Neural cell (in vitro differentiated cells): ENCODE measurements at regions not wholly inside any gene's neighbourhood (a gene's known extent, or its start where the extent isn't known, plus 50 kb on each side); places are given as distances from the start of the nearest gene placed in this dataset.

Experiments used
- H2AFZ ChIP-seq: fragments of 200-600, 300-800 bp; sonication (generic), shearing (Covaris generic); 2 replicates; pipeline ENCODE4 v1.6.0; 2014; ENCODE audit warnings: low read depth, mild to moderate bottlenecking, antibody characterized with exemption, low read length, moderate library complexity
- H3F3A ChIP-seq: fragments of 200-600 bp; shearing (Covaris generic); 2 replicates; pipeline ENCODE4 v1.6.1; 2016; ENCODE audit warnings: mild to moderate bottlenecking, moderate library complexity, mixed read lengths, antibody characterized with exemption, low read length; ENCODE audit not compliant: insufficient read depth, poor library complexity, severe bottlenecking
- H3K27ac ChIP-seq: fragments of 200-600, 300-800 bp; sonication (generic), shearing (Covaris generic); 2 replicates; pipeline ENCODE4 v1.5.1; 2014; ENCODE audit warnings: mild to moderate bottlenecking, low read length, moderate library complexity
- H3K27me3 ChIP-seq: fragments of 300-800, 200-600 bp; sonication (generic), shearing (Covaris generic); 2 replicates; pipeline ENCODE4 v1.6.0; 2014; ENCODE audit warnings: mild to moderate bottlenecking, low read depth, low read length, moderate library complexity; ENCODE audit not compliant: insufficient read depth
- H3K36me3 ChIP-seq: fragments of 300-800, 200-600 bp; sonication (generic), shearing (Covaris generic); 2 replicates; pipeline ENCODE4 v1.5.1; 2014; ENCODE audit warnings: mild to moderate bottlenecking, antibody characterized with exemption, low read length, moderate library complexity; ENCODE audit not compliant: insufficient read depth
- H3K4me2 ChIP-seq: fragments of 300-800, 200-600 bp; sonication (generic), shearing (Covaris generic); 2 replicates; pipeline ENCODE4 v1.6.0; 2014; ENCODE audit warnings: mild to moderate bottlenecking, low read length
- H3K4me3 ChIP-seq: fragments of 300-800, 200-600 bp; sonication (generic), shearing (Covaris generic); 2 replicates; pipeline ENCODE4 v1.5.1; 2014; ENCODE audit warnings: mild to moderate bottlenecking, low read length, moderate library complexity
- H3K79me2 ChIP-seq: fragments of 200-600 bp; shearing (Covaris generic); replicated peaks from 2 replicates; pipeline ENCODE4 v1.6.0; 2014; ENCODE audit warnings: mild to moderate bottlenecking, low read length, moderate library complexity; ENCODE audit not compliant: insufficient read depth
- H3K9ac ChIP-seq: fragments of 300-800, 200-600 bp; sonication (generic), shearing (Covaris generic); 2 replicates; pipeline ENCODE4 v1.6.1; 2016; ENCODE audit warnings: mild to moderate bottlenecking, low read length, mixed read lengths
- H3K9me2 ChIP-seq: fragments of 200-600 bp; shearing (Covaris generic); 2 replicates; pipeline ENCODE4 v1.6.1; 2016; ENCODE audit warnings: mild to moderate bottlenecking, low read length, mixed read lengths; ENCODE audit not compliant: insufficient read depth
- H3K9me3 ChIP-seq: fragments of 200-600, 300-800 bp; sonication (generic), shearing (Covaris generic); 2 replicates; pipeline ENCODE4 v1.6.1; 2016; ENCODE audit warnings: mild to moderate bottlenecking, mixed run types, low read length, moderate library complexity, mixed read lengths
- H4K20me1 ChIP-seq: fragments of 200-600 bp; shearing (Covaris generic); 2 replicates; pipeline ENCODE4 v1.6.1; 2016; ENCODE audit warnings: mild to moderate bottlenecking, mixed run types; ENCODE audit not compliant: insufficient read depth
- CTCF ChIP-seq: fragments of 450-650 bp; IDR thresholded peaks from 2 replicates; pipeline ENCODE4 v1.5.1; 2014; ENCODE audit warnings: antibody characterized with exemption, mild to moderate bottlenecking, moderate library complexity; ENCODE audit not compliant: poor library complexity, severe bottlenecking
- EP300 ChIP-seq: fragments of 450-650 bp; conservative IDR thresholded peaks from 2 replicates; pipeline ENCODE4 v1.6.1; 2014; ENCODE audit warnings: antibody characterized with exemption, mild to moderate bottlenecking, moderate library complexity; ENCODE audit not compliant: poor library complexity, severe bottlenecking
- EZH2 ChIP-seq: fragments of 200-600, 300-800 bp; shearing (Covaris generic), sonication (generic); IDR thresholded peaks from 2 replicates; pipeline ENCODE4 v1.6.1; 2014; ENCODE audit warnings: antibody characterized with exemption, low read length, borderline replicate concordance, mild to moderate bottlenecking; ENCODE audit not compliant: insufficient read depth, poor library complexity, severe bottlenecking
- MXI1 ChIP-seq: fragments of 450-650 bp; conservative IDR thresholded peaks from 2 replicates; pipeline ENCODE4 v1.6.1; 2014; ENCODE audit warnings: antibody characterized with exemption, mild to moderate bottlenecking; ENCODE audit not compliant: poor library complexity, severe bottlenecking
- POLR2AphosphoS5 ChIP-seq: IDR thresholded peaks from 2 replicates; pipeline ENCODE4 v1.6.1; 2012
- RAD21 ChIP-seq: fragments of 450-650 bp; conservative IDR thresholded peaks from 2 replicates; pipeline ENCODE4 v1.6.1; 2014; ENCODE audit warnings: antibody characterized with exemption, mild to moderate bottlenecking, moderate library complexity
- REST ChIP-seq: IDR thresholded peaks from 2 replicates; pipeline ENCODE4 v1.6.1; 2012; ENCODE audit warnings: borderline replicate concordance
- SMC3 ChIP-seq: fragments of 450-650 bp; conservative IDR thresholded peaks from 2 replicates; pipeline ENCODE4 v1.6.1; 2014; ENCODE audit warnings: antibody characterized with exemption, mild to moderate bottlenecking, moderate library complexity; ENCODE audit not compliant: poor library complexity
- TAF1 ChIP-seq: IDR thresholded peaks from 2 replicates; pipeline ENCODE4 v1.6.1; 2012; ENCODE audit warnings: low read depth

GRCh38 chr1:204741440-204741839 lies 55.9 kb upstream of the LRRN2 start (continued):
- TF ChIP-seq TAF1, result no peak
- no peak for TF ChIP-seq EZH2

- Histone ChIP-seq H3K9ac (no peak overlapping the region), H4K20me1 (no peaks in the 10 kb centered on the region), H3K79me2 (no peaks in the 10 kb centered on the region), H3F3A (no peaks in the 10 kb centered on the region), H2AFZ (no peak overlapping the region), H3K4me2 (no peak overlapping the region), H3K36me3 (no peaks in the 10 kb centered on the region), H3K9me3 (no peaks in the 10 kb centered on the region), H3K4me3 (no peak overlapping the region), H3K27me3 (no peaks in the 10 kb centered on the region), H3K27ac (no peak overlapping the region), H3K9me2 (no peaks in the 10 kb centered on the region)
- TF ChIP-seq MXI1, result no peak
- TF ChIP-seq SMC3, result no peak
- no peak for TF ChIP-seq POLR2AphosphoS5
- no peak for TF ChIP-seq TAF1
- no peak for TF ChIP-seq RAD21
- TF ChIP-seq EZH2, result no peak
- no peak for TF ChIP-seq CTCF
- no peak for TF ChIP-seq EP300
- TF ChIP-seq REST, result no peak
These were observed 57.2 kb upstream of the LRRN2 start for GRCh38 chr1:204742676-204743251.

- Histone ChIP-seq H3K36me3 (no peaks in the 10 kb centered on the region), H3F3A (no peaks in the 10 kb centered on the region), H3K79me2 (no peaks in the 10 kb centered on the region), H3K9me2 (no peaks in the 10 kb centered on the region), H3K27ac (no peak overlapping the region), H3K27me3 (no peaks in the 10 kb centered on the region), H3K4me2 (no peak overlapping the region), H2AFZ (no peak overlapping the region), H3K9ac (no peak overlapping the region), H4K20me1 (no peaks in the 10 kb centered on the region), H3K4me3 (no peak overlapping the region), H3K9me3 (no peaks in the 10 kb centered on the region)
- no peak for TF ChIP-seq RAD21
- TF ChIP-seq REST, result no peak
- TF ChIP-seq CTCF, result no peak
- no peak for TF ChIP-seq EP300
- TF ChIP-seq SMC3, result no peak
- no peak for TF ChIP-seq TAF1
- no peak for TF ChIP-seq POLR2AphosphoS5
- TF ChIP-seq MXI1, result no peak
- no peak for TF ChIP-seq EZH2
These were observed 58.7 kb upstream of the LRRN2 start for GRCh38 chr1:204744107-204744779.
